ENCODE measurements at regions not wholly inside any gene's neighbourhood (a gene's known extent, or its start where the extent isn't known, plus 50 kb on each side); places are given as distances from the start of the nearest gene placed in this dataset.

GRCh38 chr4:11698846-11699590 is 270.3 kb upstream of the HS3ST1 start:
- TF ChIP-seq CTCF (IDR thresholded peaks at IDR 0.05; ENCODE audit: low read depth, low read length, missing input control) (no peak), REST (IDR thresholded peaks at IDR 0.05) (no peak), GABPA (IDR thresholded peaks at IDR 0.05 in 1 of 2, conservative IDR thresholded peaks at IDR 0.05 in 1 of 2) (no peak)
